ENCODE measurements at regions not wholly inside any gene's neighbourhood (a gene's known extent, or its start where the extent isn't known, plus 50 kb on each side); places are given as distances from the start of the nearest gene placed in this dataset.

GRCh38 chr7:12911053-12911452, 223.6 kb downstream of the ARL4A start:
- TF ChIP-seq CTCF (conservative IDR thresholded peaks at IDR 0.05 in 1 of 2, IDR thresholded peaks at IDR 0.05 in 1 of 2; ENCODE audit: extremely low read depth in 1 of 2, insufficient read depth in 1 of 2, low read depth in 1 of 2, low read length in 2 of 2) (no peak), EZH2 (IDR thresholded peaks at IDR 0.05; ENCODE audit: borderline replicate concordance, low read length) (no peak)
